ENCODE measurements at regions not wholly inside any gene's neighbourhood (a gene's known extent, or its start where the extent isn't known, plus 50 kb on each side); places are given as distances from the start of the nearest gene placed in this dataset.

- no peak for TF ChIP-seq CTCF (IDR thresholded peaks at IDR 0.05; ENCODE audit: low read length)
- TF ChIP-seq EZH2 (optimal IDR thresholded peaks at IDR 0.05; ENCODE audit: low read depth, low read length), result no peak
These were observed 130.2 kb upstream of the HMGA2 start for GRCh38 chr12:65694130-65694529.

Measured in MM.1S (cell line).